Colonic mucosa (tissue), 4 donors: ENCODE measurements at regions not wholly inside any gene's neighbourhood (a gene's known extent, or its start where the extent isn't known, plus 50 kb on each side); places are given as distances from the start of the nearest gene placed in this dataset.
"Not testable (repeated sequence)": the region's sequence is repeated elsewhere in the genome, so short reads cannot be mapped to it uniquely, and the experiment has no call there.

ENCODE experiments used
- DNase-seq: peaks from one replicate; pipeline ENCODE4 v3.0.0-alpha.2; 2020
- H3K27ac ChIP-seq: fragments of 200-600 bp; one replicate; pipeline ENCODE4 v1.8.0; 2021
- H3K27me3 ChIP-seq: fragments of 200-600 bp; one replicate; pipeline ENCODE4 v1.8.0; 2021
- H3K36me3 ChIP-seq: fragments of 200-600 bp; one replicate; pipeline ENCODE4 v1.8.0; 2021
- H3K4me1 ChIP-seq: fragments of 200-600 bp; one replicate; pipeline ENCODE4 v1.8.0; 2021; ENCODE audit warnings: mild to moderate bottlenecking
- H3K4me3 ChIP-seq: fragments of 200-600 bp; one replicate; pipeline ENCODE4 v1.8.0; 2021
- H3K9ac ChIP-seq, 2 donors: one replicate each; pipeline ENCODE4 v1.7.0; 2013; ENCODE audit warnings: control low read depth in 2 of 2, low read depth in 2 of 2, low read length in 2 of 2
- H3K9me3 ChIP-seq: fragments of 200-600 bp; one replicate; pipeline ENCODE4 v1.8.0; 2021
- intact Hi-C: fragments of 100-400 bp; cut with DNase I; formaldehyde crosslinking; loops from one replicate; pipeline ENCODE4 v1.14.1; 2022
- TF ChIP-seq, protein P1 (sequence below): fragments of 200-600 bp; IDR thresholded peaks from one replicate; pipeline ENCODE4 v1.8.0; 2022; ENCODE audit warnings: antibody characterized with exemption, mild to moderate bottlenecking
- donor health status: healthy.
- donor health status: DM: no; HTN: no; CAD: no.
- donor health status: DM: no; HTN: no; CAD: no.

DNA sequence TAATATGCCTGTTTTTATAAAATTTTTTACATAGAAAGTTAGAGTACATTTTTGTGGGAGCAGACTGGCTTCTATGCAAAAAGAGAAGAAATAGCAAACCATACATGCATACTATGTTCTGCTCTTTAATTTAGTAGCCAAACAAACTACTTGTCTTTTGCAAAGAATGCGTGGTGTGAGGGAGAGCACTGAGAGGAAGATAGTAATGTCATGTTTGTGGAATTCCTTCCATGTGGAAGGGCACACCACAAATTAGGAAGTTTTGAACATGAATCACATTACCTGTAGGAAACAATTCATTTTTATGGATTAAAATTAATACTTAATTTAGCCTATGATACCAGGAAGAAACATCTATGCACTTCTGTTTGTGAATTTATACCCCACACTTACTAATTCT is 1529.1 kb upstream of the ADGRL3 start:
- Histone ChIP-seq H3K4me1 (no peaks in the 10 kb centered on the region), H3K9me3 (no peaks in the 10 kb centered on the region), H3K27me3 (no peaks in the 10 kb centered on the region), H3K9ac (no peak overlapping the region), H3K4me3 (no peak overlapping the region), H3K27ac (no peak overlapping the region), H3K36me3 (no peaks in the 10 kb centered on the region)
- intact Hi-C loops, result no loop called here
- TF ChIP-seq, protein P1, sequence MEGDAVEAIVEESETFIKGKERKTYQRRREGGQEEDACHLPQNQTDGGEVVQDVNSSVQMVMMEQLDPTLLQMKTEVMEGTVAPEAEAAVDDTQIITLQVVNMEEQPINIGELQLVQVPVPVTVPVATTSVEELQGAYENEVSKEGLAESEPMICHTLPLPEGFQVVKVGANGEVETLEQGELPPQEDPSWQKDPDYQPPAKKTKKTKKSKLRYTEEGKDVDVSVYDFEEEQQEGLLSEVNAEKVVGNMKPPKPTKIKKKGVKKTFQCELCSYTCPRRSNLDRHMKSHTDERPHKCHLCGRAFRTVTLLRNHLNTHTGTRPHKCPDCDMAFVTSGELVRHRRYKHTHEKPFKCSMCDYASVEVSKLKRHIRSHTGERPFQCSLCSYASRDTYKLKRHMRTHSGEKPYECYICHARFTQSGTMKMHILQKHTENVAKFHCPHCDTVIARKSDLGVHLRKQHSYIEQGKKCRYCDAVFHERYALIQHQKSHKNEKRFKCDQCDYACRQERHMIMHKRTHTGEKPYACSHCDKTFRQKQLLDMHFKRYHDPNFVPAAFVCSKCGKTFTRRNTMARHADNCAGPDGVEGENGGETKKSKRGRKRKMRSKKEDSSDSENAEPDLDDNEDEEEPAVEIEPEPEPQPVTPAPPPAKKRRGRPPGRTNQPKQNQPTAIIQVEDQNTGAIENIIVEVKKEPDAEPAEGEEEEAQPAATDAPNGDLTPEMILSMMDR, result no peak
- DNase-seq, result no peak

DNA sequence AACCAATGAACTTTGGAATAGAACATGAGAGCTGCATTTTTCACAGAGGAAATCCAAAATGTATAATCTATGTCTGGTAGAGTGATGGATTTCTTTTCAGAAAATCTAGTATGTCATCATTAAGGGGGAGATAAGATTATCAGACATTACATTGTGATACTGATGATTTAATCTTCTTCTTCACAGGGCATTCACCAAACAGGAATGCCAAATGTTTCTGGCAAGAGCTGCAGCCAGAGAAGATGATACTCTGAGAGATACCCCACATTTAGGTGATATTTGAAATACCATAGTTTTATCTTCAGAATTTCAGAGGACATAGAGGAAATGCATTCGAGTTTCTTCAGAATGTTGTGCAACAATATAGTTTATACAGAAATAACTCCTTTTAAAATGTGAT is 1523.7 kb upstream of the ADGRL3 start:
- no peaks in the 10 kb centered on the region for H3K36me3 ChIP-seq
- no peak overlapping the region for H3K9ac ChIP-seq
- no peak overlapping the region for H3K4me3 ChIP-seq
- no peaks in the 10 kb centered on the region for H3K27me3 ChIP-seq
- H3K27ac ChIP-seq, result no peak overlapping the region
- TF ChIP-seq, protein P1, result no peak
- DNase-seq, result no peak
- H3K4me1 ChIP-seq, result no peaks in the 10 kb centered on the region
- intact Hi-C loops, result no loop called here
- no peaks in the 10 kb centered on the region for H3K9me3 ChIP-seq

DNA sequence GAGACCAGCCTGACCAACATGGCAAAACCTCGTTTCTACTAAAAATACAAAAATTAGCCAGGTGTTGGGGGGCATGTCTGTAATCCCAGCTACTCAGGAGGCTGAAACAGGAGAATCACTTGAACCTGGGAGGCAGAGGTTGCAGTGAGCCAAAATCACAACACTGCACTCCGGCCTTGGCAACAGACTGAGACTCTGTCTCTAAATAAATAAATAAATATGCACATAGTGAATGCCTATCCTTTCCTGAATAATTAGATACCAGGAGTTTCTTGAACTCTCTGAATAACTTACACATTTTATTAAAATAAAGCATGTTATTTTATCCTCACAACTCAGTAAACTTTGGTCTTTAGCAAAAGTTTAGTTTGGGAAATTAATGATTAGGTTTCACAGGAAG is 1523.1 kb upstream of the ADGRL3 start:
- H3K9ac ChIP-seq, intact Hi-C loops, H3K9me3 ChIP-seq, H3K27me3 ChIP-seq, H3K4me3 ChIP-seq, DNase-seq, H3K4me1 ChIP-seq, H3K36me3 ChIP-seq, H3K27ac ChIP-seq: not testable (repeated sequence)

DNA sequence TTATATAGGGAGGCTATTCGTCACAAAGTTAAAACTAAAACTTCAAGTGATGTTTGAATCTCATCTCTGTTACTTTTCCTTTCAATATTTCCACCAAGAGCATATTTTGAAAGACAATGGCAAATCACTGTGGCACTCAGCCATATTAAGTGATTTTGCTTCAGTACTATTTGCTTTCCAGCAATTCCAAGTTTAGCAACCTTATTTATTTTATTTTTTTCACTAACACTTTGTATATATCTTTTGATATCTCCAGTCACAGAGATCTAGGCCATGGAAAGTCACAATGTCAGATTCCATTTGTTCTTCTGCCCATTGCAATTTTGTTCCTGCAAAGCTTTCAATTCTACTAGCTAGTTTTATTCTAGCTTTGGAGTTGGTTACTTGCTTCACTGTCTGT is 1514.5 kb upstream of the ADGRL3 start:
- Histone ChIP-seq H3K27ac (no peak overlapping the region), H3K36me3 (no peaks in the 10 kb centered on the region), H3K9ac (no peak overlapping the region), H3K4me3 (no peak overlapping the region), H3K9me3 (no peaks in the 10 kb centered on the region), H3K27me3 (no peaks in the 10 kb centered on the region), H3K4me1 (no peaks in the 10 kb centered on the region)
- TF ChIP-seq, protein P1, result no peak
- no peak for DNase-seq
- intact Hi-C loops, result no loop called here

DNA sequence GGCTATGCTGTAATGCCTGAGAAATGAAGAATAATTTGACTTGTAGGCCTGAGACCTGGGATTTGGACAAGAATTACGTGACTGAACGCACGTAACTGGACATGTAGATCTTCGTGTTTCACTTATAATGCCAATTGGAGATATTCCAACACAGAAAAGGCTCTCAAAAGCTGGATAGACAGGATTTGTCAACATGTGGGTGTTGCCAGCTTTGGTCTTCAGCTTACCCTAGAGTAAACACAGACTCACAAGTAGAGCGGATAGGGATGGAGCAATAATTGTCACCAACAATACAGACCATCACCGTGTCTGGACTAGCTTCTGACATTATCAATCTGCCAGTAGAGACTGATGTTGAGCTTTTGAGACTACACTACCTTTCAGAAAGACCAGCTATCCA is 1511.0 kb upstream of the ADGRL3 start:
- Histone ChIP-seq H3K36me3 (no peaks in the 10 kb centered on the region), H3K4me3 (no peak overlapping the region), H3K9ac (no peak overlapping the region), H3K27ac (no peak overlapping the region), H3K9me3 (no peaks in the 10 kb centered on the region), H3K27me3 (no peaks in the 10 kb centered on the region), H3K4me1 (no peaks in the 10 kb centered on the region)
- intact Hi-C loops, result no loop called here
- no peak for DNase-seq
- TF ChIP-seq, protein P1, result no peak

DNA sequence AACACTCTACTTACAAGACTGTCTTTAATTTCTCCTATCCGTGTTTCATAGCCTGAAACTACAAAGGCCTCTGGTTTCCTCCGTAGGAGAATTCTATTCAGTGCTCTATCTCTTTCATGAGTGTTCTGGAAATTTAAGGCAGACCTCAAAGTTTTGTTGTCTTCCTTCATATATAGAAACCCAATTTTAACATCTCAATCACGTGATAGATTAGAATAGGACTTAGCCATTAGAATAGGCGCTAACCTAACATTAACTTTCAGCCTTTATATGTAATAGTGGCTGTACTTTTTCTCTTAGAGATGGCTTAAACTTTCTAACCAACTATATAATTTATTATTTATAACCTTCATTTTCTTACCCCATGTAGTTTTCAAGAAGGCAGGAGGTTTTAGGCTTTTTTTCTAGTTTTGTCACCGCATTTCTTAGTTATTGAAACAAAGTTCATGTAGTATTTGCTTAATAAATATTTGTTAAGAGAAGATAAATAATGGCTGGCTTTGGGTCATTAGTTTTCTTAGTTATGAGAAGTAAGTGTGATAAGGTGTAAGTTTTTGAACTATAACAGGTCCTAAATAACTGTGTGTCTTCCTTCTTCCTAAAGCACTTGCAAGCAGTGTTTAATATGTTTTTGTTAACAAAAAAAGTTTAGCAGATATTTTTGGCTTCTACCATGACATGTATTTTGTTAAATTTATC is 1504.6 kb upstream of the ADGRL3 start:
- DNase-seq, result no peak
- intact Hi-C loops, result no loop called here
- no peak overlapping the region for H3K27ac ChIP-seq
- no peak overlapping the region for H3K4me3 ChIP-seq
- no peaks in the 10 kb centered on the region for H3K36me3 ChIP-seq
- TF ChIP-seq, protein P1, result no peak
- H3K9ac ChIP-seq, result no peak overlapping the region
- no peaks in the 10 kb centered on the region for H3K9me3 ChIP-seq
- H3K27me3 ChIP-seq, result no peaks in the 10 kb centered on the region
- no peaks in the 10 kb centered on the region for H3K4me1 ChIP-seq
